SU-DHL-6 (cell line): ENCODE measurements at regions not wholly inside any gene's neighbourhood (a gene's known extent, or its start where the extent isn't known, plus 50 kb on each side); places are given as distances from the start of the nearest gene placed in this dataset.

ENCODE experiments used
- EZH2phosphoT487 ChIP-seq: fragments of 200-600 bp; sonication (generic), shearing (Covaris generic); conservative IDR thresholded peaks from 2 replicates; pipeline ENCODE4 v1.6.1; 2018; ENCODE audit warnings: mild to moderate bottlenecking, antibody characterized with exemption, low read length, moderate library complexity, mixed read lengths
- TF ChIP-seq, protein P1 (sequence below): fragments of 200-600 bp; sonication (generic); IDR thresholded peaks from one replicate; pipeline ENCODE4 v1.5.1; 2017; ENCODE audit warnings: antibody characterized with exemption, mild to moderate bottlenecking, low read length, moderate library complexity; ENCODE audit not compliant: insufficient read depth, poor library complexity, severe bottlenecking

DNA sequence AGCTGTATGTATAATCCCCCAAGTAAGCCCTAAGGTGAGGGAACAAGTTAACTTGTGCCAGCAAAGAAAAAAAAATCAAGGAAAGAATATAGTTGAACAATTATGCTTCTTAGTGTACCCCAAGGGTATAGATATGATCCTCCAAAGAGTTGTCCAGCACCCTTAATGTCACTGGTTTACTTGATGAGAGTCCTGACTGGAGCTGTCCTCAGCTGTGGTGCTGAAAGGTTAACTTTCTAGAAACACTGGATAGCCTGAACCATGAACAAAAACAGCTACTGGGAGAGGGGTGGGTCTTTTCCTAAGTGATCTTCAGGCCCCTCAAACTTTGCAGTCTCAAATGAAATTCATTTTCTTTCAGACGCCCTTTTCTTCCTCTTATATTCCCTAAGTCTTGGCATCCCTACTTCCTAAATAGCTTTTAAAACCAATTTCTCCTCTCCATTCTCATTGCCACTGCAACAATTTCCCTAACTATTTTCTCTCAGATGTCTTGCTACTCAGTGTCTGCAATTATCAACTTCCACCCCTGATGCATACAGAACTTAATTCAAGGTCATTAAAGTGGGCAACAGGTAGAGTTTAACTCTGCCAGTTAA is 83.5 kb upstream of the PROKR2 start:
- TF ChIP-seq, protein P1, sequence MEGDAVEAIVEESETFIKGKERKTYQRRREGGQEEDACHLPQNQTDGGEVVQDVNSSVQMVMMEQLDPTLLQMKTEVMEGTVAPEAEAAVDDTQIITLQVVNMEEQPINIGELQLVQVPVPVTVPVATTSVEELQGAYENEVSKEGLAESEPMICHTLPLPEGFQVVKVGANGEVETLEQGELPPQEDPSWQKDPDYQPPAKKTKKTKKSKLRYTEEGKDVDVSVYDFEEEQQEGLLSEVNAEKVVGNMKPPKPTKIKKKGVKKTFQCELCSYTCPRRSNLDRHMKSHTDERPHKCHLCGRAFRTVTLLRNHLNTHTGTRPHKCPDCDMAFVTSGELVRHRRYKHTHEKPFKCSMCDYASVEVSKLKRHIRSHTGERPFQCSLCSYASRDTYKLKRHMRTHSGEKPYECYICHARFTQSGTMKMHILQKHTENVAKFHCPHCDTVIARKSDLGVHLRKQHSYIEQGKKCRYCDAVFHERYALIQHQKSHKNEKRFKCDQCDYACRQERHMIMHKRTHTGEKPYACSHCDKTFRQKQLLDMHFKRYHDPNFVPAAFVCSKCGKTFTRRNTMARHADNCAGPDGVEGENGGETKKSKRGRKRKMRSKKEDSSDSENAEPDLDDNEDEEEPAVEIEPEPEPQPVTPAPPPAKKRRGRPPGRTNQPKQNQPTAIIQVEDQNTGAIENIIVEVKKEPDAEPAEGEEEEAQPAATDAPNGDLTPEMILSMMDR = no peak
- TF ChIP-seq EZH2phosphoT487 = no peak
